Brain microvascular endothelial cell (primary cell): ENCODE measurements at regions not wholly inside any gene's neighbourhood (a gene's known extent, or its start where the extent isn't known, plus 50 kb on each side); places are given as distances from the start of the nearest gene placed in this dataset.

Source experiments
- DNase-seq: peaks from one replicate; pipeline ENCODE4 v3.0.0-alpha.2; 2020
- H3K27ac ChIP-seq: fragments of 250-450 bp; sonication (Bioruptor Pico); 2 replicates; pipeline ENCODE4 v1.5.1; 2020; ENCODE audit warnings: mild to moderate bottlenecking, moderate library complexity
- H3K27me3 ChIP-seq: fragments of 250-450 bp; sonication (Bioruptor Pico); replicated peaks from 2 replicates; pipeline ENCODE4 v1.5.1; 2020; ENCODE audit warnings: mild to moderate bottlenecking
- H3K36me3 ChIP-seq: fragments of 250-450 bp; sonication (Bioruptor Pico); replicated peaks from 2 replicates; pipeline ENCODE4 v1.5.1; 2020; ENCODE audit warnings: mild to moderate bottlenecking
- H3K4me3 ChIP-seq: 2 replicates; pipeline ENCODE4 v1.5.1; 2011; ENCODE audit warnings: low read depth, mild to moderate bottlenecking, control low read depth, low read length, moderate library complexity
- in situ Hi-C: cut with HindIII; loops from 2 replicates; pipeline ENCODE4 v1.10.0; 2017; ENCODE audit warnings: low sequenced_read_pairs, low pct_ligation_motif_present
- TF ChIP-seq, protein P1 (sequence below): IDR thresholded peaks from 2 replicates; pipeline ENCODE4 v1.5.1; 2011; ENCODE audit warnings: low read depth, mild to moderate bottlenecking, moderate library complexity, low read length, control low read depth, inconsistent platforms; ENCODE audit errors: missing control alignments

DNA sequence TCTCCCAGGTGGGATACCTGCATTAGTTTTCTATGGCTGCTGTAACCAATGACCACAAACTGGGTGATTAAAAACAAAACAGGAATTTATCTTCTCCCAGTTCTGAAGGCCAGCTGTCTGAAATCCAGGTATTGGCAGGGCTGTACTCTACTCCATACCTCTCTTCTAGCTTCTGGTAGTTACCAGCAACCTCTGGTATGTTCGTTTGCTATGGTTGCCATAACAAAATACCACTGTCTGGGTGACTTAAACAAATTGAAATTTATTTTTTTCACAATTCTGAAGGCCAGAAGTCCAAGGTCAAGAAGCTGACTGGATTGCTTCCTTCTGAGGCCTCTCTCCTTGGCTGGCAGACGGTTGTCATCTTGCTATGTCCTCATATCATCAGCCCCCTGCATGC, 642.1 kb upstream of the TENM3 start:
- H3K27me3 ChIP-seq: no peaks in the 10 kb centered on the region
- no peak for DNase-seq
- no peak overlapping the region for H3K27ac ChIP-seq
- no peak overlapping the region for H3K4me3 ChIP-seq
- H3K36me3 ChIP-seq: no peaks in the 10 kb centered on the region
- in situ Hi-C loops: no loop called here
- TF ChIP-seq, protein P1, sequence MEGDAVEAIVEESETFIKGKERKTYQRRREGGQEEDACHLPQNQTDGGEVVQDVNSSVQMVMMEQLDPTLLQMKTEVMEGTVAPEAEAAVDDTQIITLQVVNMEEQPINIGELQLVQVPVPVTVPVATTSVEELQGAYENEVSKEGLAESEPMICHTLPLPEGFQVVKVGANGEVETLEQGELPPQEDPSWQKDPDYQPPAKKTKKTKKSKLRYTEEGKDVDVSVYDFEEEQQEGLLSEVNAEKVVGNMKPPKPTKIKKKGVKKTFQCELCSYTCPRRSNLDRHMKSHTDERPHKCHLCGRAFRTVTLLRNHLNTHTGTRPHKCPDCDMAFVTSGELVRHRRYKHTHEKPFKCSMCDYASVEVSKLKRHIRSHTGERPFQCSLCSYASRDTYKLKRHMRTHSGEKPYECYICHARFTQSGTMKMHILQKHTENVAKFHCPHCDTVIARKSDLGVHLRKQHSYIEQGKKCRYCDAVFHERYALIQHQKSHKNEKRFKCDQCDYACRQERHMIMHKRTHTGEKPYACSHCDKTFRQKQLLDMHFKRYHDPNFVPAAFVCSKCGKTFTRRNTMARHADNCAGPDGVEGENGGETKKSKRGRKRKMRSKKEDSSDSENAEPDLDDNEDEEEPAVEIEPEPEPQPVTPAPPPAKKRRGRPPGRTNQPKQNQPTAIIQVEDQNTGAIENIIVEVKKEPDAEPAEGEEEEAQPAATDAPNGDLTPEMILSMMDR: no peak

- DNase-seq: no peak
- Histone ChIP-seq H3K27ac (no peak overlapping the region), H3K36me3 (no peaks in the 10 kb centered on the region), H3K27me3 (no peaks in the 10 kb centered on the region), H3K4me3 (no peak overlapping the region)
- in situ Hi-C loops: no loop called here
- TF ChIP-seq, protein P1: no peak
These were observed 638.7 kb upstream of the TENM3 start for GRCh38 chr4:181604546-181604945.

GRCh38 chr4:181606300-181606699, 636.9 kb upstream of the TENM3 start:
- no peak overlapping the region for H3K4me3 ChIP-seq
- no peaks in the 10 kb centered on the region for H3K27me3 ChIP-seq
- in situ Hi-C loops: no loop called here
- H3K27ac ChIP-seq: no peak overlapping the region
- H3K36me3 ChIP-seq: no peaks in the 10 kb centered on the region
- no peak for DNase-seq
- TF ChIP-seq, protein P1: no peak

DNA sequence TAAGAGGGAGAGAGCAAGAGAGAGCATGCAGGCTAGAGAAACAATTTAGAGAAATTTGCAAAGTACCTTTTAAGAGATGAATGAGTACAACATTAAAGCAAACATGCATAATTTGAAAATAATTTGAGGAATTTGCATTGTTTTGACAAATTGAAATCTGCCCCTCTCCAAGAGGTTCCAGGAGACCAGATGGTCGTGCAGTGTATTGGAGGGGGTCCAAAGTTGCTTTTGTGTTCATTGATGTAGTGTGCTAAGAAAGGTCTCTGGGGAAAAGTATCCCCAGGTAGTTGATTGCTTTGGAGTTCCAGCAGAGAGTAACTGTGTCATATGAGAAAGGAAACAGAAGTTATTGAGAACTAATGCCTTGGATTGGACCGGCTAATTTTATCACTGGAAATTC, 635.0 kb upstream of the TENM3 start:
- Histone ChIP-seq H3K4me3 (no peak overlapping the region), H3K27me3 (no peaks in the 10 kb centered on the region), H3K27ac (no peak overlapping the region), H3K36me3 (no peaks in the 10 kb centered on the region)
- TF ChIP-seq, protein P1: no peak
- no peak for DNase-seq
- in situ Hi-C loops: no loop called here

- Histone ChIP-seq H3K27me3 (no peaks in the 10 kb centered on the region), H3K36me3 (no peaks in the 10 kb centered on the region), H3K4me3 (no peak overlapping the region), H3K27ac (no peak overlapping the region)
- in situ Hi-C loops: no loop called here
- TF ChIP-seq, protein P1: no peak
- no peak for DNase-seq
These were observed 632.0 kb upstream of the TENM3 start for GRCh38 chr4:181611033-181611711.

DNA sequence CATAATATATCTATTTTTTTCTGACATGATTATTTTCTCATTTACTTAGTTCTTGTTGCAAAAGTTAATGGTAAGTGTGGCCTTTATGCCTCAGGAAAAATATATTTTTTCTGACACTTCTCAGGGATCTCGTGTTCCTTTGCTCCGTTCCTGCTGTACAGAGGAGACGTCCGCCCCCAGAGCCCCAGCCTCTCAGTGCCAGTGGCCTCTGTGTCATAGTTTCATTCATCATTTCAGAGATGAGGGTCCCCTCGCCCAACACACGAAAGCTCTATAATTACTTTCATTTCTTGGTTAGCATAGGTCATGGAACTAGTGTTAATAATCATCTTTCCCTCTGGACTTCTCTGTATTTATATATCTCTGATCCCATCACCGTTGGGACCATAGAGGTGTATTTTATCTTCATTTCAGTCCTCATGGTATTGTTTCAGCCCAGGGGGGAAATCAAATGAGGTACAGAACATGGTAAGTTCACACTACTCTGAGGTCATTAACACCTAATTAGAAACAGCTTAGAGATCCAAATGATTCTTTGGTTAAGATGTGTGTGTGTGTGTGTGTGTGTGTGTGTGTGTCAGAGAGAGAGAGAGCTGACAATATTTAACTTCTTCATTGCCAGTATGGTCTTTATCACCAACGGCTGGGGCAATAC, 631.1 kb upstream of the TENM3 start:
- no peak for DNase-seq
- TF ChIP-seq, protein P1: no peak
- H3K27ac ChIP-seq: no peak overlapping the region
- in situ Hi-C loops: no loop called here
- no peaks in the 10 kb centered on the region for H3K36me3 ChIP-seq
- no peak overlapping the region for H3K4me3 ChIP-seq
- H3K27me3 ChIP-seq: no peaks in the 10 kb centered on the region
